ENCODE measurements at regions not wholly inside any gene's neighbourhood (a gene's known extent, or its start where the extent isn't known, plus 50 kb on each side); places are given as distances from the start of the nearest gene placed in this dataset.

GRCh38 chr7:25906003-25906402 lies 246.0 kb upstream of the NFE2L3 start:
- no peak for TF ChIP-seq CTCF (IDR thresholded peaks at IDR 0.05; ENCODE audit: insufficient read depth, low read depth, low read length)
- no peak for FAIRE-seq

GRCh38 chr7:25906760-25907159 lies 245.2 kb upstream of the NFE2L3 start:
- H3K27ac Mint-ChIP-seq (ENCODE audit: unreplicated experiment), result no peak overlapping the region
- no peaks in the 10 kb centered on the region for H3K4me1 ChIP-seq (ENCODE audit: insufficient read depth, low read length)
- DNase-seq (ENCODE audit: low read depth), result no peak
- H2AFZ ChIP-seq (ENCODE audit: low read depth, low read length), result no peak overlapping the region
- no peak overlapping the region for H3K27ac ChIP-seq (ENCODE audit: low read depth, low read length)
- no peaks in the 10 kb centered on the region for H3K27me3 ChIP-seq (ENCODE audit: insufficient read depth, low read length)
- H3K36me3 Mint-ChIP-seq (ENCODE audit: low read depth, unreplicated experiment), result no peaks in the 10 kb centered on the region
- no peaks in the 10 kb centered on the region for H3K9me3 ChIP-seq (ENCODE audit: insufficient read depth, low read depth, low read length)
- FAIRE-seq, result no peak
- H3K36me3 ChIP-seq (ENCODE audit: insufficient read depth, low read length), result no peaks in the 10 kb centered on the region
- H3K79me2 ChIP-seq (ENCODE audit: insufficient read depth, low read length), result no peaks in the 10 kb centered on the region
- no peak overlapping the region for H3K9ac ChIP-seq (ENCODE audit: low read length)
- TF ChIP-seq EZH2 (IDR thresholded peaks at IDR 0.05; ENCODE audit: insufficient read depth, low read length) (no peak), CTCF (IDR thresholded peaks at IDR 0.05; ENCODE audit: insufficient read depth, low read depth, low read length) (no peak)
- H3K4me3 ChIP-seq (ENCODE audit: insufficient read depth, low read depth, low read length), result no peak overlapping the region
- H3K4me3 Mint-ChIP-seq (ENCODE audit: unreplicated experiment), result no peak overlapping the region
- peaks cover 1% of the 10 kb centered on the region for H3K9me3 Mint-ChIP-seq (ENCODE audit: unreplicated experiment)
- no peaks in the 10 kb centered on the region for H3K4me1 Mint-ChIP-seq (ENCODE audit: low read depth, unreplicated experiment)
- no peak overlapping the region for H3K4me2 ChIP-seq (ENCODE audit: low read length)
- no peaks in the 10 kb centered on the region for H4K20me1 ChIP-seq (ENCODE audit: insufficient read depth, low read length)
- H3K27me3 Mint-ChIP-seq (ENCODE audit: low read depth, unreplicated experiment), result peaks cover 6% of the 10 kb centered on the region

More at GRCh38 chr7:25906003-25906402, 246.0 kb upstream of the NFE2L3 start:
- H3K27ac Mint-ChIP-seq (ENCODE audit: unreplicated experiment), result no peak overlapping the region
- Histone ChIP-seq H3K36me3 (ENCODE audit: insufficient read depth, low read length) (no peaks in the 10 kb centered on the region), H2AFZ (ENCODE audit: low read depth, low read length) (no peak overlapping the region), H3K27ac (ENCODE audit: low read depth, low read length) (no peak overlapping the region), H3K9me3 (ENCODE audit: insufficient read depth, low read depth, low read length) (no peaks in the 10 kb centered on the region), H3K27me3 (ENCODE audit: insufficient read depth, low read length) (peaks cover 2% of the 10 kb centered on the region), H3K79me2 (ENCODE audit: insufficient read depth, low read length) (no peaks in the 10 kb centered on the region), H4K20me1 (ENCODE audit: insufficient read depth, low read length) (no peaks in the 10 kb centered on the region), H3K4me2 (ENCODE audit: low read length) (no peak overlapping the region), H3K9ac (ENCODE audit: low read length) (no peak overlapping the region), H3K4me1 (ENCODE audit: insufficient read depth, low read length) (no peaks in the 10 kb centered on the region), H3K4me3 (ENCODE audit: insufficient read depth, low read depth, low read length) (no peak overlapping the region)
- no peaks in the 10 kb centered on the region for H3K4me1 Mint-ChIP-seq (ENCODE audit: low read depth, unreplicated experiment)
- H3K9me3 Mint-ChIP-seq (ENCODE audit: unreplicated experiment), result peaks cover 1% of the 10 kb centered on the region
- DNase-seq (ENCODE audit: low read depth), result no peak
- H3K4me3 Mint-ChIP-seq (ENCODE audit: unreplicated experiment), result no peak overlapping the region
- H3K36me3 Mint-ChIP-seq (ENCODE audit: low read depth, unreplicated experiment), result no peaks in the 10 kb centered on the region
- H3K27me3 Mint-ChIP-seq (ENCODE audit: low read depth, unreplicated experiment), result peaks cover 8% of the 10 kb centered on the region

- H2AFZ ChIP-seq (ENCODE audit: low read depth, low read length), result no peak overlapping the region
- Mint-ChIP-seq H3K36me3 (ENCODE audit: low read depth, unreplicated experiment) (no peaks in the 10 kb centered on the region), H3K27me3 (ENCODE audit: low read depth, unreplicated experiment) (peaks cover 6% of the 10 kb centered on the region), H3K4me3 (ENCODE audit: unreplicated experiment) (no peak overlapping the region), H3K27ac (ENCODE audit: unreplicated experiment) (no peak overlapping the region), H3K9me3 (ENCODE audit: unreplicated experiment) (peaks cover 1% of the 10 kb centered on the region), H3K4me1 (ENCODE audit: low read depth, unreplicated experiment) (no peaks in the 10 kb centered on the region)
- H3K36me3 ChIP-seq (ENCODE audit: insufficient read depth, low read length), result no peaks in the 10 kb centered on the region
- H3K4me1 ChIP-seq (ENCODE audit: insufficient read depth, low read length), result no peaks in the 10 kb centered on the region
- H3K79me2 ChIP-seq (ENCODE audit: insufficient read depth, low read length), result no peaks in the 10 kb centered on the region
- no peak for DNase-seq (ENCODE audit: low read depth)
- no peak overlapping the region for H3K4me2 ChIP-seq (ENCODE audit: low read length)
- no peak overlapping the region for H3K9ac ChIP-seq (ENCODE audit: low read length)
- no peaks in the 10 kb centered on the region for H4K20me1 ChIP-seq (ENCODE audit: insufficient read depth, low read length)
- no peaks in the 10 kb centered on the region for H3K9me3 ChIP-seq (ENCODE audit: insufficient read depth, low read depth, low read length)
- TF ChIP-seq CTCF (IDR thresholded peaks at IDR 0.05; ENCODE audit: insufficient read depth, low read depth, low read length), result no peak
- no peak for TF ChIP-seq EZH2 (IDR thresholded peaks at IDR 0.05; ENCODE audit: insufficient read depth, low read length)
- no peak overlapping the region for H3K4me3 ChIP-seq (ENCODE audit: insufficient read depth, low read depth, low read length)
- H3K27me3 ChIP-seq (ENCODE audit: insufficient read depth, low read length), result no peaks in the 10 kb centered on the region
- no peak for FAIRE-seq
- H3K27ac ChIP-seq (ENCODE audit: low read depth, low read length), result no peak overlapping the region
Measured at GRCh38 chr7:25907214-25907613, 244.8 kb upstream of the NFE2L3 start.

All from astrocyte (in vitro differentiated cells and primary cell).